Ovary (tissue), 7 donors: ENCODE measurements at regions not wholly inside any gene's neighbourhood (a gene's known extent, or its start where the extent isn't known, plus 50 kb on each side); places are given as distances from the start of the nearest gene placed in this dataset.
"Not testable (repeated sequence)": the region's sequence is repeated elsewhere in the genome, so short reads cannot be mapped to it uniquely, and the experiment has no call there.

ENCODE experiments used
- DNase-seq, 5 donors: peaks; one replicate each; pipeline ENCODE4 v3.0.0-alpha.2; 2019 to 2020
- H3K27ac ChIP-seq, 2 donors: fragments of 200-600 bp; one replicate each; pipeline versions ENCODE4 v1.5.1 to v1.8.0; 2019 to 2022
- H3K27me3 ChIP-seq: fragments of 200-600 bp; one replicate; pipeline ENCODE4 v1.8.0; 2022
- H3K36me3 ChIP-seq: fragments of 200-600 bp; sonication (generic); one replicate; pipeline ENCODE4 v1.5.1; 2019
- H3K4me1 ChIP-seq: one replicate; pipeline ENCODE4 v1.8.1; 2013; ENCODE audit warnings: mild to moderate bottlenecking, moderate library complexity; ENCODE audit not compliant: insufficient read depth
- H3K4me3 ChIP-seq: fragments of 200-600 bp; sonication (generic); one replicate; pipeline ENCODE4 v1.5.1; 2017
- H3K9me3 ChIP-seq, 2 donors: fragments of 200-600 bp in 1 of 2; sonication (generic) in 1 of 2; one replicate each; pipeline versions ENCODE4 v1.5.1 to v1.8.1; 2013 to 2019; ENCODE audit warnings: mild to moderate bottlenecking in 1 of 2, moderate library complexity in 1 of 2
- EP300 ChIP-seq: sonication (generic); formaldehyde crosslinking; IDR thresholded peaks from one replicate; pipeline ENCODE4 v1.6.1; 2017; ENCODE audit warnings: antibody characterized with exemption
- POLR2A ChIP-seq: fragments of 450-650 bp; IDR thresholded peaks from one replicate; pipeline ENCODE4 v1.6.1; 2017; ENCODE audit warnings: antibody characterized with exemption, mild to moderate bottlenecking, moderate library complexity
- WGBS, 3 donors: extraction: QIAGEN DNeasy Blood & Tissue Kit in 1 of 3; methylation state at CpG; one replicate each; pipeline versions ENCODE4 v1.1.5 to v1.1.7; 2013 to 2017; 5-methylcytosine and 5-hydroxymethylcytosine counted together
- intact Hi-C, 4 donors: fragments of 100-400 bp; cut with DNase I; formaldehyde crosslinking; loops; one replicate each; pipeline versions ENCODE4 v1.11.0 to v1.15.1; 2022 to 2023
- TF ChIP-seq, protein P1 (sequence below), 3 donors: fragments of 450-650 bp in 2 of 3; fragments of 200-600 bp in 1 of 3; IDR thresholded peaks; one replicate each; pipeline versions ENCODE4 v1.5.1 to v1.8.0; 2016 to 2022; ENCODE audit warnings: antibody characterized with exemption in 3 of 3, mild to moderate bottlenecking in 1 of 3
- donor health status: DM: no; HTN: no; CAD: no; lungs with moderate emphysema.
- donor health status: DM: no; HTN: no; CAD: no.
- donor health status: Bipolar disorder and iron deficiency.
- donor health status: DM: no; HTN: no; CAD: no.
- donor health status: DM: yes; HTN: yes; CAD: no.

GRCh38 chr1:60655679-60656355 lies 426.5 kb upstream of the NFIA start:
- Histone ChIP-seq H3K4me3 (no peak overlapping the region), H3K4me1 (no peaks in the 10 kb centered on the region), H3K9me3 (no peaks in the 10 kb centered on the region), H3K36me3 (no peaks in the 10 kb centered on the region), H3K27me3 (no peaks in the 10 kb centered on the region), H3K27ac (no peak overlapping the region)
- no peak for DNase-seq
- intact Hi-C loops: no loop called here
- 76 to 85% (median 78%) methylated on average over 2 of the region's 2 CpGs for WGBS, 3 donors
- TF ChIP-seq, protein P1, sequence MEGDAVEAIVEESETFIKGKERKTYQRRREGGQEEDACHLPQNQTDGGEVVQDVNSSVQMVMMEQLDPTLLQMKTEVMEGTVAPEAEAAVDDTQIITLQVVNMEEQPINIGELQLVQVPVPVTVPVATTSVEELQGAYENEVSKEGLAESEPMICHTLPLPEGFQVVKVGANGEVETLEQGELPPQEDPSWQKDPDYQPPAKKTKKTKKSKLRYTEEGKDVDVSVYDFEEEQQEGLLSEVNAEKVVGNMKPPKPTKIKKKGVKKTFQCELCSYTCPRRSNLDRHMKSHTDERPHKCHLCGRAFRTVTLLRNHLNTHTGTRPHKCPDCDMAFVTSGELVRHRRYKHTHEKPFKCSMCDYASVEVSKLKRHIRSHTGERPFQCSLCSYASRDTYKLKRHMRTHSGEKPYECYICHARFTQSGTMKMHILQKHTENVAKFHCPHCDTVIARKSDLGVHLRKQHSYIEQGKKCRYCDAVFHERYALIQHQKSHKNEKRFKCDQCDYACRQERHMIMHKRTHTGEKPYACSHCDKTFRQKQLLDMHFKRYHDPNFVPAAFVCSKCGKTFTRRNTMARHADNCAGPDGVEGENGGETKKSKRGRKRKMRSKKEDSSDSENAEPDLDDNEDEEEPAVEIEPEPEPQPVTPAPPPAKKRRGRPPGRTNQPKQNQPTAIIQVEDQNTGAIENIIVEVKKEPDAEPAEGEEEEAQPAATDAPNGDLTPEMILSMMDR (IDR thresholded peaks at IDR 0.05): no peak
- TF ChIP-seq POLR2A (no peak), EP300 (no peak)

DNA sequence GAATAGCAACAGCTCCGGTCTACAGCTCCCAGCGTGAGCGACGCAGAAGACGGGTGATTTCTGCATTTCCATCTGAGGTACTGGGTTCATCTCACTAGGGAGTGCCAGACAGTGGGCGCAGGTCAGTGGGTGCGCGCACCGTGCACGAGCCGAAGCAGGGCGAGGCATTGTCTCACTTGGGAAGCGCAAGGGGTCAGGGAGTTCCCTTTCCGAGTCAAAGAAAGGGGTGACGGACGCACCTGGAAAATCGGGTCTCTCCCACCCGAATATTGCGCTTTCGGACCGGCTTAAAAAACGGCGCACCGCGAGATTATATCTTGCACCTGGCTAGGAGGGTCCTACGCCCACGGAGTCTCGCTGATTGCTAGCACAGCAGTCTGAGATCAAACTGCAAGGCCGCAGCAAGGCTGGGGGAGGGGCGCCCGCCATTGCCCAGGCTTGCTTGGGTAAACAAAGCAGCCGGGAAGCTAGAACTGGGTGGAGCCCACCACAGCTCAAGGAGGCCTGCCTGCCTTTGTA lies 442.3 kb upstream of the NFIA start:
- H3K36me3 ChIP-seq, H3K4me3 ChIP-seq, H3K27me3 ChIP-seq, H3K4me1 ChIP-seq, intact Hi-C loops, H3K9me3 ChIP-seq, DNase-seq, H3K27ac ChIP-seq: not testable (repeated sequence)
- WGBS, 3 donors: 88 to 94% (median 89%) methylated on average over 29 to 32 of the region's 32 CpGs

- Histone ChIP-seq H3K27ac (no peak overlapping the region), H3K4me3 (no peak overlapping the region), H3K27me3 (no peaks in the 10 kb centered on the region), H3K36me3 (no peaks in the 10 kb centered on the region), H3K4me1 (no peaks in the 10 kb centered on the region), H3K9me3 (no peaks in the 10 kb centered on the region)
- intact Hi-C loops: no loop called here
- no peak for DNase-seq
- TF ChIP-seq POLR2A: no peak
- TF ChIP-seq, protein P1 (IDR thresholded peaks at IDR 0.05): no peak
- no peak for TF ChIP-seq EP300
Observed at GRCh38 chr1:60639287-60639686, 443.1 kb upstream of the NFIA start.

GRCh38 chr1:60637651-60638050 lies 444.7 kb upstream of the NFIA start:
- H3K27me3 ChIP-seq: no peaks in the 10 kb centered on the region
- 67 to 80% (median 74%) methylated on average over 1 of the region's 1 CpG for WGBS, 3 donors
- intact Hi-C loops: no loop called here
- TF ChIP-seq, protein P1 (IDR thresholded peaks at IDR 0.05): no peak
- no peak for TF ChIP-seq POLR2A
- no peak for TF ChIP-seq EP300
- H3K27ac ChIP-seq: no peak overlapping the region
- H3K9me3 ChIP-seq: no peaks in the 10 kb centered on the region
- H3K4me1 ChIP-seq: no peaks in the 10 kb centered on the region
- no peaks in the 10 kb centered on the region for H3K36me3 ChIP-seq
- DNase-seq: no peak
- H3K4me3 ChIP-seq: no peak overlapping the region

DNA sequence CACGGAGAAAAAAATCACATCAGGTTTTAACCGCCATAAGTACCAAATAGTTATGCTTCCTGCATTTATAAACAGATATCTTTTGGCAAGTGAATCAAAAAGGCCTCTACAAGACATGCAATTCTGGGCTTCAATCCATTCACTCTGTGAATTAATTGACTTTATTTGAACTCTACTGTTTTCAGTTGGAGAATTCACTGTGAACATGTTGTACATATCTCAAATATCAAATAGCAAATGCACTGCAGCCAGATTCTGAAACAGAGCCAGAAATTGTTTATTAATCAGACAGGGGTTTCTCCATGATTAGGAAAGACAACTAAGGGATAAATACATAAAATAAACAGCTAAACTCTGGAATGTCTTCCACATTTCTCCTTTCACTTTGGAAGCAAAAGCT lies 445.4 kb upstream of the NFIA start:
- WGBS, 3 donors: 19 to 27% (median 20%) methylated on average over 2 of the region's 2 CpGs

More for the DNA sequence above, 445.4 kb upstream of the NFIA start:
- Histone ChIP-seq H3K9me3 (no peaks in the 10 kb centered on the region), H3K4me3 (no peak overlapping the region), H3K36me3 (no peaks in the 10 kb centered on the region), H3K27ac (no peak overlapping the region), H3K27me3 (no peaks in the 10 kb centered on the region), H3K4me1 (no peaks in the 10 kb centered on the region)
- DNase-seq: no peak
- no peak for TF ChIP-seq POLR2A
- TF ChIP-seq, protein P1 (IDR thresholded peaks at IDR 0.05): no peak
- TF ChIP-seq EP300: no peak
- intact Hi-C loops: no loop called here
